Right cardiac atrium (tissue), 5 donors: ENCODE measurements at regions not wholly inside any gene's neighbourhood (a gene's known extent, or its start where the extent isn't known, plus 50 kb on each side); places are given as distances from the start of the nearest gene placed in this dataset.
"Not testable (repeated sequence)": the region's sequence is repeated elsewhere in the genome, so short reads cannot be mapped to it uniquely, and the experiment has no call there.

Experiments
- ATAC-seq, 2 donors: fragments of 200-7000 bp; cut with Tn5 transposase; one replicate each; pipeline versions ENCODE4 v1.8.0 to v1.9.1; 2020; ENCODE audit warnings: moderate library complexity in 2 of 2, mild to moderate bottlenecking in 1 of 2
- DNase-seq, 3 donors: peaks; one replicate each; pipeline ENCODE4 v3.0.0-alpha.2; 2020
- H3K27ac ChIP-seq: one replicate; pipeline ENCODE4 v1.5.1; 2013; ENCODE audit warnings: mild to moderate bottlenecking, low read length, control low read depth, moderate library complexity
- H3K27me3 ChIP-seq: one replicate; pipeline ENCODE4 v1.6.1; 2013; ENCODE audit not compliant: control insufficient read depth, insufficient read depth
- H3K4me1 ChIP-seq: one replicate; pipeline ENCODE4 v1.6.1; 2013; ENCODE audit warnings: low read length; ENCODE audit not compliant: control insufficient read depth, insufficient read depth
- H3K4me3 ChIP-seq: one replicate; pipeline ENCODE4 v1.5.1; 2013; ENCODE audit warnings: low read length, control low read depth
- H3K9me3 ChIP-seq: one replicate; pipeline ENCODE4 v1.6.1; 2013; ENCODE audit warnings: low read length; ENCODE audit not compliant: control insufficient read depth
- WGBS: extraction: QIAGEN DNeasy Blood & Tissue Kit; methylation state at CpG from one replicate; pipeline ENCODE4 v1.1.7; 2013; 5-methylcytosine and 5-hydroxymethylcytosine counted together
- intact Hi-C, 4 donors: fragments of 100-400 bp; cut with DNase I; formaldehyde crosslinking; loops; one replicate each; pipeline versions ENCODE4 v1.11.0 to v1.14.0; 2022 to 2023
- donor health status: healthy with polysubstance abuse.
- donor health status: DM: no; HTN: yes; CAD: no.
- donor health status: DM: no; HTN: no; CAD: no.
- donor health status: DM: no; HTN: yes; CAD: no; lungs with severe emphysema.
- donor health status: DM: yes; HTN: yes; CAD: no.

GRCh38 chr14:105940534-105941225, 414.3 kb downstream of the TMEM121 start:
- no peak overlapping the region for H3K27ac ChIP-seq
- no peaks in the 10 kb centered on the region for H3K27me3 ChIP-seq
- intact Hi-C loops, result no loop called here
- no peak overlapping the region for H3K4me3 ChIP-seq
- peaks cover 4% of the 10 kb centered on the region for H3K9me3 ChIP-seq
- ATAC-seq, result no peak
- no peak for DNase-seq
- H3K4me1 ChIP-seq, result no peaks in the 10 kb centered on the region
- 75% methylated on average over 9 of the region's 9 CpGs for WGBS

- peaks cover 4% of the 10 kb centered on the region for H3K9me3 ChIP-seq
- no peaks in the 10 kb centered on the region for H3K4me1 ChIP-seq
- no peak for DNase-seq
- no peaks in the 10 kb centered on the region for H3K27me3 ChIP-seq
- no peak overlapping the region for H3K27ac ChIP-seq
- intact Hi-C loops, result no loop called here
- ATAC-seq, result no peak
- no peak overlapping the region for H3K4me3 ChIP-seq
- whole genome bisulfite sequencing, result 79% methylated on average over 24 of the region's 24 CpGs
Observed at GRCh38 chr14:105941226-105942166, 415.1 kb downstream of the TMEM121 start.

GRCh38 chr14:105942725-105943124, 416.3 kb downstream of the TMEM121 start:
- H3K27ac ChIP-seq, DNase-seq, H3K27me3 ChIP-seq, intact Hi-C loops, H3K9me3 ChIP-seq, ATAC-seq, H3K4me3 ChIP-seq, H3K4me1 ChIP-seq: not testable (repeated sequence)
- 85% methylated on average over 22 of the region's 22 CpGs for WGBS

GRCh38 chr14:105943973-105944602, 417.7 kb downstream of the TMEM121 start:
- Histone ChIP-seq H3K27ac (no peak overlapping the region), H3K4me3 (no peak overlapping the region), H3K27me3 (no peaks in the 10 kb centered on the region), H3K9me3 (peaks cover 2% of the 10 kb centered on the region), H3K4me1 (no peaks in the 10 kb centered on the region)
- WGBS, result 77% methylated on average over 12 of the region's 12 CpGs
- no peak for ATAC-seq
- intact Hi-C loops, result no loop called here
- DNase-seq, result no peak

- ATAC-seq (peak; percentile 62 to 63), DNase-seq (peak; percentile 49 to 80 (median 77))
- no peaks in the 10 kb centered on the region for H3K27me3 ChIP-seq
- no peaks in the 10 kb centered on the region for H3K9me3 ChIP-seq
- no peaks in the 10 kb centered on the region for H3K4me1 ChIP-seq
- no peak overlapping the region for H3K4me3 ChIP-seq
- 55% methylated on average over 30 of the region's 30 CpGs for WGBS
- intact Hi-C loops, result no loop called here
- H3K27ac ChIP-seq, result no peak overlapping the region
Observed at GRCh38 chr14:105944632-105945610, 418.5 kb downstream of the TMEM121 start.

- Histone ChIP-seq H3K27me3 (no peaks in the 10 kb centered on the region), H3K9me3 (no peaks in the 10 kb centered on the region), H3K4me1 (no peaks in the 10 kb centered on the region), H3K27ac (no peak overlapping the region), H3K4me3 (no peak overlapping the region)
- 58% methylated on average over 7 of the region's 7 CpGs for WGBS
- no peak for ATAC-seq
- no peak for DNase-seq
- intact Hi-C loops, result no loop called here
Observed at GRCh38 chr14:105945896-105946295, 419.5 kb downstream of the TMEM121 start.

- Histone ChIP-seq H3K27me3 (no peaks in the 10 kb centered on the region), H3K27ac (no peak overlapping the region), H3K9me3 (no peaks in the 10 kb centered on the region), H3K4me3 (no peak overlapping the region), H3K4me1 (no peaks in the 10 kb centered on the region)
- 73% methylated on average over 4 of the region's 4 CpGs for WGBS
- intact Hi-C loops, result no loop called here
- DNase-seq (no peak), ATAC-seq (no peak)
Observed at GRCh38 chr14:105947599-105947998, 421.2 kb downstream of the TMEM121 start.

GRCh38 chr14:105948955-105949354, 422.6 kb downstream of the TMEM121 start:
- intact Hi-C loops, H3K4me1 ChIP-seq, H3K4me3 ChIP-seq, DNase-seq, H3K27ac ChIP-seq, H3K27me3 ChIP-seq, H3K9me3 ChIP-seq: not testable (repeated sequence)
- WGBS, result 46% methylated on average over 3 of the region's 3 CpGs
- peak; percentile 44 to 47 for ATAC-seq

- H3K4me3 ChIP-seq, ATAC-seq, H3K27ac ChIP-seq, H3K4me1 ChIP-seq, H3K27me3 ChIP-seq, H3K9me3 ChIP-seq, intact Hi-C loops, DNase-seq: not testable (repeated sequence)
- WGBS, result 62% methylated on average over 6 of the region's 6 CpGs
Observed at GRCh38 chr14:105950364-105950892, 424.0 kb downstream of the TMEM121 start.

- ATAC-seq (no peak), DNase-seq (no peak)
- no peaks in the 10 kb centered on the region for H3K9me3 ChIP-seq
- H3K27ac ChIP-seq, result no peak overlapping the region
- no peaks in the 10 kb centered on the region for H3K4me1 ChIP-seq
- H3K27me3 ChIP-seq, result no peaks in the 10 kb centered on the region
- 56% methylated on average over 5 of the region's 5 CpGs for WGBS
- no peak overlapping the region for H3K4me3 ChIP-seq
- intact Hi-C loops, result no loop called here
Observed at GRCh38 chr14:105951399-105951798, 425.0 kb downstream of the TMEM121 start.
